WERI-Rb-1 (cell line): ENCODE measurements at regions not wholly inside any gene's neighbourhood (a gene's known extent, or its start where the extent isn't known, plus 50 kb on each side); places are given as distances from the start of the nearest gene placed in this dataset.

Experiments used
- DNase-seq: peaks from one replicate; pipeline ENCODE4 v3.0.0-alpha.2; 2020
- H3K27ac ChIP-seq: fragments of 250-450 bp; sonication (Bioruptor Pico); 2 replicates; pipeline ENCODE4 v1.5.1; 2020; ENCODE audit warnings: mild to moderate bottlenecking, moderate library complexity
- H3K27me3 ChIP-seq: fragments of 250-450 bp; sonication (Bioruptor Pico); 2 replicates; pipeline ENCODE4 v1.5.1; 2021; ENCODE audit warnings: mild to moderate bottlenecking, low read depth, moderate library complexity; ENCODE audit not compliant: insufficient read depth, severe bottlenecking
- H3K36me3 ChIP-seq: fragments of 250-450 bp; sonication (Bioruptor Pico); 2 replicates; pipeline ENCODE4 v1.5.1; 2020; ENCODE audit warnings: mild to moderate bottlenecking, moderate library complexity
- H3K4me3 ChIP-seq: 2 replicates; pipeline ENCODE4 v1.5.1; 2011; ENCODE audit warnings: low read depth, mild to moderate bottlenecking, control low read depth, low read length
- H3K9me3 ChIP-seq: fragments of 250-450 bp; sonication (Bioruptor Pico); 2 replicates; pipeline ENCODE4 v1.5.1; 2021; ENCODE audit warnings: mild to moderate bottlenecking, moderate library complexity; ENCODE audit not compliant: severe bottlenecking
- TF ChIP-seq, protein P1 (sequence below): IDR thresholded peaks from 2 replicates; pipeline ENCODE4 v1.5.1; 2011; ENCODE audit warnings: low read depth, mild to moderate bottlenecking, control low read depth, inconsistent platforms, low read length

- H3K27ac ChIP-seq, result no peak overlapping the region
- no peaks in the 10 kb centered on the region for H3K27me3 ChIP-seq
- TF ChIP-seq, protein P1, sequence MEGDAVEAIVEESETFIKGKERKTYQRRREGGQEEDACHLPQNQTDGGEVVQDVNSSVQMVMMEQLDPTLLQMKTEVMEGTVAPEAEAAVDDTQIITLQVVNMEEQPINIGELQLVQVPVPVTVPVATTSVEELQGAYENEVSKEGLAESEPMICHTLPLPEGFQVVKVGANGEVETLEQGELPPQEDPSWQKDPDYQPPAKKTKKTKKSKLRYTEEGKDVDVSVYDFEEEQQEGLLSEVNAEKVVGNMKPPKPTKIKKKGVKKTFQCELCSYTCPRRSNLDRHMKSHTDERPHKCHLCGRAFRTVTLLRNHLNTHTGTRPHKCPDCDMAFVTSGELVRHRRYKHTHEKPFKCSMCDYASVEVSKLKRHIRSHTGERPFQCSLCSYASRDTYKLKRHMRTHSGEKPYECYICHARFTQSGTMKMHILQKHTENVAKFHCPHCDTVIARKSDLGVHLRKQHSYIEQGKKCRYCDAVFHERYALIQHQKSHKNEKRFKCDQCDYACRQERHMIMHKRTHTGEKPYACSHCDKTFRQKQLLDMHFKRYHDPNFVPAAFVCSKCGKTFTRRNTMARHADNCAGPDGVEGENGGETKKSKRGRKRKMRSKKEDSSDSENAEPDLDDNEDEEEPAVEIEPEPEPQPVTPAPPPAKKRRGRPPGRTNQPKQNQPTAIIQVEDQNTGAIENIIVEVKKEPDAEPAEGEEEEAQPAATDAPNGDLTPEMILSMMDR, result no peak
- no peaks in the 10 kb centered on the region for H3K36me3 ChIP-seq
- H3K9me3 ChIP-seq, result no peaks in the 10 kb centered on the region
- no peak overlapping the region for H3K4me3 ChIP-seq
- no peak for DNase-seq
These were observed 50.8 kb upstream of the OSMR start for GRCh38 chr5:38794986-38795385.

DNA sequence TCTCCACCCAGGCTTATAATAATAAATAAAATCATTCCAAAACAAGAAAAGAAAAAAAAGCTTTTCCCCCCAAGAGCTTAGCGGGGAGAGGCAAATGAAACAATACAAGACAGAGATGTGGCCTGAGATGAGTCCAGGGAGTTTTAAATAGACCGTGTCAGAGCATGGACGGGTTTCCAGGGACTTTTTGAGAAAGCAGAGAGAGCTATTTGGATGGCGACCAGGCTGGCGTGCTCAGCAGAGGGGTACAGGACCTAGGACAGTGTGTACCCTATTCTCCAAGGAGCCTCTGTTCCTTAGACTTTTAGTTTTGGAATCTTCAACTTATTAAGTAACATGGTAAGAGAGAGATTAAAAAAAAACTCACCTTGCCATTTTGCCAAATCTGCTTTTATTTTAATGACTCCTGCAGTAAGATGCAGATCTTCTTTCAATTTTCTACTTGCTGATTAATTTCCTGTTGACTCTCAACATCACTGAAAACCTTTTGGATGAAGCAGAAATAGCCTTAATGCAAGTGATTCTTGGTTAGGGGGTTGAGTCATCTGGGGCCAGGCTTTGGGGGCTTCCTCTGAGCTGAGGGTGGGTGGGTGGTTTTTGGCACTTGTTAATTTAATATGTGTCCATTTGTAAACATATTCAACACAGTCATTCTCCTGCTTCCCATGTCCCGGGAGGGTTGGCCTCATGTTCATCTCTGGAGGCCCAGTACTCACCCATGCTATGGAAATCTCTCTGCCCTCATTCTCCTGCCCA lies 49.6 kb upstream of the OSMR start:
- no peak overlapping the region for H3K4me3 ChIP-seq
- no peak for DNase-seq
- no peaks in the 10 kb centered on the region for H3K36me3 ChIP-seq
- H3K27ac ChIP-seq, result no peak overlapping the region
- no peaks in the 10 kb centered on the region for H3K27me3 ChIP-seq
- TF ChIP-seq, protein P1, result no peak
- no peaks in the 10 kb centered on the region for H3K9me3 ChIP-seq
